ENCODE measurements at regions not wholly inside any gene's neighbourhood (a gene's known extent, or its start where the extent isn't known, plus 50 kb on each side); places are given as distances from the start of the nearest gene placed in this dataset.
A peak's percentile ranks its signal among the peaks of the same experiment; 100 is the strongest.
"Not testable (repeated sequence)": the region's sequence is repeated elsewhere in the genome, so short reads cannot be mapped to it uniquely, and the experiment has no call there.

- no peak for DNase-seq (ENCODE audit: low spot score)
Observed at GRCh38 chr3:75242012-75242735, 422.0 kb upstream of the FRG2C start.

GRCh38 chr3:75248974-75249373, 415.2 kb upstream of the FRG2C start:
- DNase-seq (ENCODE audit: low spot score), result no peak

- DNase-seq (ENCODE audit: low spot score), result no peak
Observed at GRCh38 chr3:75254685-75255084, 409.4 kb upstream of the FRG2C start.

- DNase-seq (ENCODE audit: low spot score), result not testable (repeated sequence)
Observed at GRCh38 chr3:75258825-75259683, 405.1 kb upstream of the FRG2C start.

- DNase-seq (ENCODE audit: low spot score), result not testable (repeated sequence)
Observed at GRCh38 chr3:75260975-75261374, 403.2 kb upstream of the FRG2C start.

- DNase-seq (ENCODE audit: low spot score), result no peak
Observed at GRCh38 chr3:75262661-75263060, 401.5 kb upstream of the FRG2C start.

- DNase-seq (ENCODE audit: low spot score), result no peak
Observed at GRCh38 chr3:75265897-75266296, 398.2 kb upstream of the FRG2C start.

GRCh38 chr3:75268576-75268975, 395.6 kb upstream of the FRG2C start:
- DNase-seq (ENCODE audit: low spot score), result not testable (repeated sequence)

GRCh38 chr3:75272237-75272636, 391.9 kb upstream of the FRG2C start:
- not testable (repeated sequence) for DNase-seq (ENCODE audit: low spot score)

- no peak for DNase-seq (ENCODE audit: low spot score)
Observed at GRCh38 chr3:75272691-75273090, 391.4 kb upstream of the FRG2C start.

- DNase-seq (ENCODE audit: low spot score), result not testable (repeated sequence)
Observed at GRCh38 chr3:75285531-75286148, 378.5 kb upstream of the FRG2C start.

GRCh38 chr3:75288972-75289574, 375.1 kb upstream of the FRG2C start:
- not testable (repeated sequence) for DNase-seq (ENCODE audit: low spot score)

GRCh38 chr3:75294124-75294523, 370.0 kb upstream of the FRG2C start:
- peak; percentile 29 for DNase-seq (ENCODE audit: low spot score)

GRCh38 chr3:75295013-75295412, 369.1 kb upstream of the FRG2C start:
- DNase-seq (ENCODE audit: low spot score), result no peak

- no peak for DNase-seq (ENCODE audit: low spot score)
Observed at GRCh38 chr3:75296858-75297257, 367.3 kb upstream of the FRG2C start.

GRCh38 chr3:75300606-75301005, 363.5 kb upstream of the FRG2C start:
- DNase-seq (ENCODE audit: low spot score), result no peak

GRCh38 chr3:75301050-75301449, 363.1 kb upstream of the FRG2C start:
- not testable (repeated sequence) for DNase-seq (ENCODE audit: low spot score)

GRCh38 chr3:75303741-75304140, 360.4 kb upstream of the FRG2C start:
- no peak for DNase-seq (ENCODE audit: low spot score)

GRCh38 chr3:75305901-75306300, 358.2 kb upstream of the FRG2C start:
- DNase-seq (ENCODE audit: low spot score), result no peak

GRCh38 chr3:75311306-75311705, 352.8 kb upstream of the FRG2C start:
- DNase-seq (ENCODE audit: low spot score), result not testable (repeated sequence)

GRCh38 chr3:75312469-75312868, 351.7 kb upstream of the FRG2C start:
- not testable (repeated sequence) for DNase-seq (ENCODE audit: low spot score)

GRCh38 chr3:75319776-75320175, 344.4 kb upstream of the FRG2C start:
- not testable (repeated sequence) for DNase-seq (ENCODE audit: low spot score)

All from globus pallidus (tissue), 1 donor.